ENCODE measurements at regions not wholly inside any gene's neighbourhood (a gene's known extent, or its start where the extent isn't known, plus 50 kb on each side); places are given as distances from the start of the nearest gene placed in this dataset.

DNA sequence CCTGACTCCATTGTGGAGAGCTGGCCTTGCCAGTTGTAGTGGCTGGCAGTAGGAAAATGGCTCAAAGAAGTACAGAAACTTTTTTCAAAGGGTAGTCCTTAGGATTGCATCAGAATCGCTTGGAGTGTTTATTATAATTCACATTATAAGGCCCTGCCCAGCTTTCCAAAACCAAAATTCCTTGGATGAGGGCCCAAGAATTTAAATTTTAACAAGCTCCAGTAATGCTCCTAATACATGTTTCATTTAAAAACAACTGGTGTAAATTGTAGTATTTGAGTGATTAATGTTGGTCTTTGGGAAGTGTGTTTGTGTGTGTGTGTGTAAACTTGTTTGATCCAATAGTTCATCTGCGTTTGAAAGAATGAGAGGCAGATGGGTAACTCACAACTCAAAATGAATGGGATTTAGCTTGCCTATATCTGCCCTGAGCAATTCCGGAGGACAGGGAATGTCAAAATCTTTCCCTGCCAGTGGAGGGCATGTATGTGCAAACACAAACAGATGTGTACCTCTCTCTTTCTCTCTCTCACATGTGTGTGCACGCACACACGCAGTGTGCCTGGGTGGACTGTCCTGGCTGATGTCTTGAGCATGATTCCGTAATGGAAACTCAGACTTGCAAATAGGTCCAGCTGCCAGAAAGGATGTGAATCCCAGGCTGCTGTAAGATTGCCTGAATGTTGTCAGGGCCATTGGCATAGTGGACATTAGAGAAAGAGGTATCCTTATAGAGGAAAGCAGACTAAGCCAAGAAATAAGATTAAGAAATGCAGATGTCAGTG is 293.1 kb downstream of the LMX1A start (continued):
- TF ChIP-seq STAG1 (CRISPR knock-in tag; IDR thresholded peaks at IDR 0.05; ENCODE audit: borderline replicate concordance) (no peak), FOXK1 (CRISPR knock-in tag; IDR thresholded peaks at IDR 0.05; ENCODE audit: borderline replicate concordance) (no peak), KLF16 (IDR thresholded peaks at IDR 0.05) (no peak)
- TF ChIP-seq, protein P1, sequence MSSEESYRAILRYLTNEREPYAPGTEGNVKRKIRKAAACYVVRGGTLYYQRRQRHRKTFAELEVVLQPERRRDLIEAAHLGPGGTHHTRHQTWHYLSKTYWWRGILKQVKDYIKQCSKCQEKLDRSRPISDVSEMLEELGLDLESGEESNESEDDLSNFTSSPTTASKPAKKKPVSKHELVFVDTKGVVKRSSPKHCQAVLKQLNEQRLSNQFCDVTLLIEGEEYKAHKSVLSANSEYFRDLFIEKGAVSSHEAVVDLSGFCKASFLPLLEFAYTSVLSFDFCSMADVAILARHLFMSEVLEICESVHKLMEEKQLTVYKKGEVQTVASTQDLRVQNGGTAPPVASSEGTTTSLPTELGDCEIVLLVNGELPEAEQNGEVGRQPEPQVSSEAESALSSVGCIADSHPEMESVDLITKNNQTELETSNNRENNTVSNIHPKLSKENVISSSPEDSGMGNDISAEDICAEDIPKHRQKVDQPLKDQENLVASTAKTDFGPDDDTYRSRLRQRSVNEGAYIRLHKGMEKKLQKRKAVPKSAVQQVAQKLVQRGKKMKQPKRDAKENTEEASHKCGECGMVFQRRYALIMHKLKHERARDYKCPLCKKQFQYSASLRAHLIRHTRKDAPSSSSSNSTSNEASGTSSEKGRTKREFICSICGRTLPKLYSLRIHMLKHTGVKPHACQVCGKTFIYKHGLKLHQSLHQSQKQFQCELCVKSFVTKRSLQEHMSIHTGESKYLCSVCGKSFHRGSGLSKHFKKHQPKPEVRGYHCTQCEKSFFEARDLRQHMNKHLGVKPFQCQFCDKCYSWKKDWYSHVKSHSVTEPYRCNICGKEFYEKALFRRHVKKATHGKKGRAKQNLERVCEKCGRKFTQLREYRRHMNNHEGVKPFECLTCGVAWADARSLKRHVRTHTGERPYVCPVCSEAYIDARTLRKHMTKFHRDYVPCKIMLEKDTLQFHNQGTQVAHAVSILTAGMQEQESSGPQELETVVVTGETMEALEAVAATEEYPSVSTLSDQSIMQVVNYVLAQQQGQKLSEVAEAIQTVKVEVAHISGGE (CRISPR knock-in tag; IDR thresholded peaks at IDR 0.05): no peak
- TF ChIP-seq, protein P2, sequence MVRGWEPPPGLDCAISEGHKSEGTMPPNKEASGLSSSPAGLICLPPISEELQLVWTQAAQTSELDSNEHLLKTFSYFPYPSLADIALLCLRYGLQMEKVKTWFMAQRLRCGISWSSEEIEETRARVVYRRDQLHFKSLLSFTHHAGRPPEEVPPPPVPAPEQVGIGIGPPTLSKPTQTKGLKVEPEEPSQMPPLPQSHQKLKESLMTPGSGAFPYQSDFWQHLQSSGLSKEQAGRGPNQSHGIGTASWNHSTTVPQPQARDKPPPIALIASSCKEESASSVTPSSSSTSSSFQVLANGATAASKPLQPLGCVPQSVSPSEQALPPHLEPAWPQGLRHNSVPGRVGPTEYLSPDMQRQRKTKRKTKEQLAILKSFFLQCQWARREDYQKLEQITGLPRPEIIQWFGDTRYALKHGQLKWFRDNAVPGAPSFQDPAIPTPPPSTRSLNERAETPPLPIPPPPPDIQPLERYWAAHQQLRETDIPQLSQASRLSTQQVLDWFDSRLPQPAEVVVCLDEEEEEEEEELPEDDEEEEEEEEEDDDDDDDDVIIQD (CRISPR knock-in tag; IDR thresholded peaks at IDR 0.05): no peak
